GM12873 (cell line): ENCODE measurements at regions not wholly inside any gene's neighbourhood (a gene's known extent, or its start where the extent isn't known, plus 50 kb on each side); places are given as distances from the start of the nearest gene placed in this dataset.

Source experiments
- CTCF ChIP-seq: IDR thresholded peaks from 2 replicates; pipeline ENCODE4 v1.5.1; 2012; ENCODE audit warnings: low read depth, mild to moderate bottlenecking, moderate library complexity, low read length, control low read depth; ENCODE audit not compliant: insufficient read depth; ENCODE audit errors: missing control alignments

- TF ChIP-seq CTCF: no peak
Measured at GRCh38 chr5:30880514-30880913, 313.0 kb upstream of the CDH6 start.

DNA sequence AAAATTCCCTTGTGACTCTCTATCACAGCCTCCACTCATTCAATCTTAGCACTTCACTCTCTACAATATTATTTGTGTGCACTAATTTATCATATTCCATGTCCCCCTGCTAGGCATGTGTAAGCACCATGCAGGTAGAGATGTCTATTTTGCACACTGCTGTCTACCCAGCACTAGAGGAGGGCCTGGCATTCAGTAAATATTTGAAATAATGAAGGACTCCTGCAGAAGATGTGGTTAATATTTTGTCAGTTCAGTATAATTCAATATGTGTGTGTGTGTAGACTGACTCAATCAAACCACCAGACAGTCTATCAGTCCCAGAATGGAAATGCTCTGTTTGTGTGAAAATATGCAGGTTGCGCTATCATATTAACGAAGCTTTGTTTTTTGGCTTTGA is 313.6 kb upstream of the CDH6 start:
- TF ChIP-seq CTCF: no peak

- TF ChIP-seq CTCF: no peak
Measured at GRCh38 chr5:30878746-30879145, 314.7 kb upstream of the CDH6 start.

- TF ChIP-seq CTCF: no peak
Measured at GRCh38 chr5:30878296-30878695, 315.2 kb upstream of the CDH6 start.

DNA sequence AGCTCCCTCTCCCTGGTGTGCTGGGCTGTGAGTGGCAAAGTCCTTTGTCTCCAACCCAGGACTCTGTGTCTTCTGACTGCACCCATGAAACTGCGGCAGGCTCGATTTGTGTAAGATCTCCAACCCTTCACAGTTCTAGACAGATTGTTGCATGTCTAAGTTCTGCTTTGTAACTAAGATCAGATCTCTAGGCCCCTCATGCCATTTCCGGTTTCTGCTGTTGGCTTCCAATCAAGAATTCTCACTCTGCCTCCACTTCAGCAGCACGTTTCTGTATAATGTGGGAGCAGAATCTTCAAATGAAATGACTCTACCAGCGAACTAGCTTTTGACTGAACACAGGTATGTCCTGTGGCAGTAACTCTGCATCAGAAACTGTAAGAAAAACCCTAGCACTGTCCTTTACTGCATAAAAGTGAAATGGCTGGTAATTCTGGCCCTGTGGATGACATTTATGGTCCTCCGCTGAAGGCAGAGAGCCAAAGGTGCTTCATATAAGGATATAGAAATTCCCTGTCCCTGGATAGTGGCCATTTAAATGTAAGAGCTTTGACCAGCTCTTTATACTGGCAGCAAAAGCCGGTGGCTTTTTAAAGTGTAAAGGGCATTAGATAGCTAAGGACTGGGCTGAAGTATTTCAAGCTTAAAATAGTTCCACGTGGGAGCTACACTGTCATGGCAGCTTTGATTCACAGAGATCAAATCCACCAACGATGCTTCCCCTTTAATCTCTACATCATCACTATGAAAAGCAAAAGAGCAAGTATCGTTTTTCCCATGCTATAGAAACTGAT is 319.0 kb upstream of the CDH6 start:
- no peak for TF ChIP-seq CTCF

DNA sequence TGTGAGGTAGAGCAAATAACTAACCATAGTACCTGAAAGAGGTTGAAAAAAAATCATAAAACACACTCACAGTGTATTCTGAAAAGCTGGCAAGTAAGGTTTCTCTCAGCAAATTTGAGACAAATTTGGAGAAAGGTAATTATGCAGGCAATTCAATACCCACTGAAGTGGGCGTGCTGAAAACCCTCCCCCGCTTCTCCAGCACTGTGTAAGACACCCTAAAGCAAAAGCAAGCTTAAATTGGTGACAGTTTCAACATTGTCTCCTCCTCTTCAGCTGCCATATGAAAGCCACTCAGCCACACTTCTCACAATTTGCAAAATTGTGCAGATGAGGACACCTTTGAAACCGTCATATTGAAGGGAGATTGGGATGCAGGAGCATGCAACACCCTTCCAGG is 322.3 kb upstream of the CDH6 start:
- TF ChIP-seq CTCF: no peak

DNA sequence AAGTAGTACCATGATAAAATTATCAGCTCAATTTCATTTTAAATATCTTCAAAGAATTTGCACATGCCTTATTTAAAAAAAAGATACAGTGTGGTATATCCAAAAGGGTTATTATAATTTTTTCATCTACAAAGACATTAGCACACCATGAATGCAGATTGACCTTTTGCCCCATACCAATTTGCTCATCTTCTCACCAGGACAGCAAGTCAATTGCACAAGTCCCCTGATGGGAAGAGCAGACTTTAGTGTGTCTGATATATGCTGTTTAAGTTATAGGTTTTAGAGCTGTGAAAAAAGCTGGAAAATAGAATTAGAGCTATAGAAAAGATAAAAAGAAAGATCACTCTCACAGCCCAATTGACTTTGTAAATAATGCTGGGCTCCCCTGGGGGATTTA is 325.8 kb upstream of the CDH6 start:
- TF ChIP-seq CTCF: no peak
